A204.1 (cell line): ENCODE measurements at regions not wholly inside any gene's neighbourhood (a gene's known extent, or its start where the extent isn't known, plus 50 kb on each side); places are given as distances from the start of the nearest gene placed in this dataset.
"Not testable (repeated sequence)": the region's sequence is repeated elsewhere in the genome, so short reads cannot be mapped to it uniquely, and the experiment has no call there.

Experiments used
- FAIRE-seq: peaks from 2 replicates; lab custom pipeline; 2012; peaks lifted over from hg19 to GRCh38; lab: Jason Lieb, UNC

GRCh38 chr5:93219641-93220145, 361.3 kb downstream of the NR2F1-AS1 start:
- FAIRE-seq: no peak

GRCh38 chr5:93213111-93213794, 367.8 kb downstream of the NR2F1-AS1 start:
- not testable (repeated sequence) for FAIRE-seq

GRCh38 chr5:93209476-93209875, 371.5 kb downstream of the NR2F1-AS1 start:
- no peak for FAIRE-seq

- no peak for FAIRE-seq
Observed at GRCh38 chr5:93208141-93208751, 372.8 kb downstream of the NR2F1-AS1 start.

- no peak for FAIRE-seq
Observed at GRCh38 chr5:93206203-93206602, 374.8 kb downstream of the NR2F1-AS1 start.

- no peak for FAIRE-seq
Observed at GRCh38 chr5:93201061-93201460, 380.0 kb downstream of the NR2F1-AS1 start.

GRCh38 chr5:93196986-93197385, 384.0 kb downstream of the NR2F1-AS1 start:
- FAIRE-seq: no peak

DNA sequence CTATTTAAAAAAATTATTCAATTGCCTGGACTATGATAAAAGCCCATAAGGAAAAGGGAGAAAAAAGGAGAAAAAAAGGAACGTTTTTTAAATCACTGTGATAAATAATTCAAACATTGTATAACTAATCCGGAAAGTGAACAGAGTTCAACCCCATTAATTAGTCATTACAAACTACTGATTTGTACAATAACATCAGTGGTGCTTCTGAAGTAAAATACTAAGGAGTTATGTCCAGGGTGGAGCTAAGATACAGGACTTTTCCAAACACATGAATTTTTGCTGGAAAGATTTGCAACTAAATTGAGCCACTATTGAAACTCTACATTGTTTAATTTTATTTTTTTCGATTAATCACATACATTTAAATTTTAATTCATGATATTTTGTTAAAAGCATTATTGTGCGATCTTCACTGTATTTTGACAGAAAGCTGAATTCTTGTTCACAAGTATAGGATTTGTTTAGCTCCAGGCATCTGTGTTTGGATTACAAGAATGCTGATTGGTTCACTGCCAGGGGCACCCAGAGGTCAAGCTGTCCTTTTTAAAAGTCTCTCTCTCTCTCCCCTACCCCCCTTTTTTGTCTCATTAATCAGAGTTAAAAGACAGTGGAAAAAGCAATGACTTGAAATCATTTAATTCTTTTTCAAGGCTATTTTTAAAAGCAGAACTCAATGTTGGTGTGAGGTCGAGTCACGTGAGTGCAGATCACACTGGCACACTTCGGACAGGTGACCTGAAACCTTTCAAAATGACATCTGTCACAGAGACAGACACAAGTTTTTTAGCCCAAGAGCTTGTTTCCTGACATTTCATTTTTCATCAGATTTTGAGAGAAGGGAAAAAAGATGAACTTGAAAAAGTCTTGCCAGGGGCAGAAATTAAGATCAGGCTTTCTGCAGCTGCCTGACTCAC, 387.3 kb downstream of the NR2F1-AS1 start:
- no peak for FAIRE-seq

GRCh38 chr5:93192683-93193082, 388.3 kb downstream of the NR2F1-AS1 start:
- no peak for FAIRE-seq

GRCh38 chr5:93192087-93192486, 388.9 kb downstream of the NR2F1-AS1 start:
- FAIRE-seq: no peak

DNA sequence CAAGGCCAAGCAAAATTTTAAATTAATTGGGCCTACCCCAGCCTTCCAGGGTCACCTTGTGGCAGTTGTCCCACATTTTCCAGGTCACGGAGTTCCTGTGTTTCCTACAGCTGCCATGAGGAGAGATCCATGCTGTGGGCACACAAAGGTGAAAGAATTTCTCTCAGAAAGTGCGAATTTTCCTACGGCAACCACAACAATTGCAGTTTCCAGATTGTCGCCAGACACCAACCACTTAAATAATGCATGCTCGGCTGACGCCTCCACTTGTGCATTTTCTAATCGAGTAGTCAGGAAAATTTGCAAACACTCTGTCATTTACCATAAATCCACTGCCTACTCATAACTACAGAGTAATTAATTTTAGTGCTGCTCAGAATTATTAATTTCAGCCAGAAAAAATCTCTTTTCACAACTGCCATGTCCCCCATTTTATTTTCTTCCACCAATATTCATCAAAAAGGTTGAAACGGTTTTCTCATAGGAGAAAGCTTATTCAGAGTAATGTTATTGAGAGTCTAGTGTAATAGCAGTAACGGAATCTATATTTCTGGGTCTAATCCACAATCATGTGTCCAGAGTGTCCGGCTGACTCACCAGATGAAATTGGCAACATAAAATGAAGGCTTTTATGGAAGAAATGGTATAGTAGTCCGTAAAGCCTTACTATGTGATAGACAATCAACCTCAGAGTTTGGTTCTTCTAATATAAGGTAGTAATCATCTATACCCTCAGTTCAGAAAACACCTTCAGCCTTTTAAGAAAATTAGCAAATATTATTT, 389.8 kb downstream of the NR2F1-AS1 start:
- FAIRE-seq: no peak

DNA sequence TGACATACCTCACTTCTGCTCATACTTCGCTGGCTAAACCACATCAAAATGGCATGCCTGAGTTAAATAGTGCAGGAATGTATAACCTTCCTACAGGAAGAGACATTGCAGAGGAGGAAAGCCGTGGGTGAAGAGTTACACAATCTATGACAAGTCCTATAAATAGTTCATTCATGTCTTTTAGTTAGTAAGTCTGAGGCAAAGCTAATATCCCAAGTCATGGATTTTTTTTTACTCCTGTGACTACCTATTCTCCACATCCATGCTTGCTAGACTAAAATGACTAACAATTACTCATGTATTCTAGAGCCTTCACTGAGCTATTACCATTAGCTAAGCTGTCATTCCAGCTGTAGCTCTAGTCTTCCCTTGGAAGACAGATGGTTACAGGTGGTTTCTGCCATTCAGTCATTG, 391.3 kb downstream of the NR2F1-AS1 start:
- FAIRE-seq: no peak

DNA sequence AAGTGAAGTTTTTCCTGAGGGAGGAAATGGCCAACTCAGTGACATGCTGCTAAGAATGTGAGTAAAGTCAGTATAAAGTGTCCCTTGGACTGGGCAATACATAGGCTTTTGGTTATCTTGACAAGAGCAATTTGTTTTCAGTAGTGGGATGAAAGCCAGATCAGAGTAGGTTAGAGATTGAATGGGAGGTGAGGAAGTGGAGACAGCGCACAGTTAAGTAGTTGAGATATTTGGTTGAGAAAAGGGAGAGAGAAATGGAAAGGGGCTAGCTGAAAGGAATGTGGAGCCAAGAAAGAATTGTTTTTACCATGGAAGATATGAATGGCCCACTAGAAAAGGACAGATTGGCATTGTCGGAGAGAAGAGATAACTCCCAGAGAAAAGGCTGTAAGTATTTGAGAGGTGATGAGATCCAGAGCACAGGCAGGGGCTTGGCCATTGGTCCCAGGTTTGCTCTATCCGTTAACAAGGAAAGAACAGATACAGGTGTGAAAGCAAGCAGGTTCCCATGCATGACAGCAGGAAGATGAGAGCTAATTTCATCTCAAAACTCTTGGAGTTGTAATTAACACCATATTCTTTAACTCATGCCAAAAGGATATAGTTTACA, 392.0 kb downstream of the NR2F1-AS1 start:
- FAIRE-seq: no peak

DNA sequence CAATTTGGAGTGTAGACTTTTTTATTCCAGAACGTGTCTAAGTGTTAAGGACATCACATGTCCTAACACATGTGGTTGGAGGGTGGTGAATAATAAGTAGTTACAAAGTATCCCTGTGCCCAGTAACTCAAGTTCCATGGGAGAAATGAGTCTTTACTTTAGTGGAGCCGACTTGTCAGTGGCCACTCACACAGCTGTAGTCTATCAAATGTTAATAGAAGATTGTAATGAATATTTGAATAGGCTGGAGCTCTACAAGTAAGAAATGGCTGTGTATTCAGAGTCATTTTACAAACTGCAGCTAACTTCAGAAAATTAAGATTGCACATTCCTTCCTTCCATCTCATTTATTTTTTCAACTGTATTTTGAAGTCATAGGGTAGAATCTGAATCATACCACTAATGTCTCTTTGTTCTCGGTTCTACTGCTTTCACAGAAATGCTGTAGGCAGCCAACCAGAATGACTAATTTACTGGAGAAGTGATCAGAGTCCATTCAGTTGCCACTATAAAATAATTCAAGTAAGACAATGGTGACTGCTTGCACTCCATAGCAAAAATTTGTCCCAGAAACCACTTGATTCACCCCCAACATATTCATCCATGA, 394.8 kb downstream of the NR2F1-AS1 start:
- FAIRE-seq: no peak

GRCh38 chr5:93184041-93184440, 397.0 kb downstream of the NR2F1-AS1 start:
- no peak for FAIRE-seq

GRCh38 chr5:93179466-93179865, 401.6 kb downstream of the NR2F1-AS1 start:
- no peak for FAIRE-seq

- FAIRE-seq: no peak
Observed at GRCh38 chr5:93174930-93175329, 406.1 kb downstream of the NR2F1-AS1 start.

DNA sequence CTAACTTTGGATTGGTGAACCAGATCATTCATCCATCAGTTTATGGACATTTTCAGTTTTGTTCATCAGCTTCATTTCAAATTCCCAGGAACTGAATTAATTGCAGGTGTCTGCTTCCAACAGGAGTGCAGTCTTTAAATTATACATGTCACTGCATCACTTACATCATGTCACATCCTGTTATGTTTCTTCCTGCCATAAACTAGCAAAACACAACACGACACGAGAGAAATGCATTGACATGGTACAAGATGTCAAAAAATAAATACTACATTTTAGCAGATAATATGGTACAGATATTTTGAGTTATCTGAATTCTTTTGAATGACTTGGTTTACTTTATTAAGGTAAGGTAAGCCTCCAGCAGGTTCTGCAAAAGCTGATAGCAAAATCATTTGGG, 415.5 kb downstream of the NR2F1-AS1 start:
- FAIRE-seq: no peak

GRCh38 chr5:93164690-93165089, 416.3 kb downstream of the NR2F1-AS1 start:
- no peak for FAIRE-seq

GRCh38 chr5:93163010-93163663, 417.9 kb downstream of the NR2F1-AS1 start:
- FAIRE-seq: no peak
